ENCODE measurements at regions not wholly inside any gene's neighbourhood (a gene's known extent, or its start where the extent isn't known, plus 50 kb on each side); places are given as distances from the start of the nearest gene placed in this dataset.

- TF ChIP-seq CTCF (IDR thresholded peaks at IDR 0.05) = no peak
- TF ChIP-seq POLR2A (IDR thresholded peaks at IDR 0.05) = no peak
Measured at GRCh38 chr13:111879719-111880118, 187.2 kb upstream of the SOX1 start.
